Left ventricle myocardium inferior (tissue), 1 donor: ENCODE measurements at regions not wholly inside any gene's neighbourhood (a gene's known extent, or its start where the extent isn't known, plus 50 kb on each side); places are given as distances from the start of the nearest gene placed in this dataset.

ENCODE experiments used
- DNase-seq: peaks from one replicate; pipeline ENCODE4 v3.0.0-alpha.2; 2020
- H3K27ac ChIP-seq: fragments of 200-600 bp; replicated peaks from 2 replicates; pipeline ENCODE4 v1.8.0; 2021
- H3K27me3 ChIP-seq: fragments of 200-600 bp; 2 replicates; pipeline ENCODE4 v1.8.0; 2021; ENCODE audit warnings: low read depth
- H3K36me3 ChIP-seq: fragments of 200-600 bp; 2 replicates; pipeline ENCODE4 v1.8.0; 2021
- H3K4me1 ChIP-seq: fragments of 200-600 bp; 2 replicates; pipeline ENCODE4 v1.8.0; 2021
- H3K4me3 ChIP-seq: fragments of 200-600 bp; 2 replicates; pipeline ENCODE4 v1.8.0; 2021; ENCODE audit warnings: mild to moderate bottlenecking, moderate library complexity
- H3K9me3 ChIP-seq: fragments of 200-600 bp; replicated peaks from 2 replicates; pipeline ENCODE4 v1.8.0; 2021
- CTCF ChIP-seq: fragments of 200-600 bp; IDR thresholded peaks from 2 replicates; pipeline ENCODE4 v1.8.0; 2021; ENCODE audit warnings: antibody characterized with exemption, mild to moderate bottlenecking, borderline replicate concordance
- intact Hi-C: fragments of 100-400 bp; cut with micrococcal nuclease; formaldehyde crosslinking; loops from one replicate; pipeline ENCODE4 v1.11.0; 2022
- donor health status: DM: no; HTN: yes; CAD: no; lungs with severe emphysema.

GRCh38 chr13:58729361-58729760, 1097.8 kb downstream of the PCDH17 start:
- no peak for TF ChIP-seq CTCF
- no peaks in the 10 kb centered on the region for H3K27me3 ChIP-seq
- no peaks in the 10 kb centered on the region for H3K9me3 ChIP-seq
- no peak overlapping the region for H3K4me3 ChIP-seq
- no peak overlapping the region for H3K27ac ChIP-seq
- H3K36me3 ChIP-seq: no peaks in the 10 kb centered on the region
- no peak for DNase-seq
- intact Hi-C loops: no loop called here
- no peaks in the 10 kb centered on the region for H3K4me1 ChIP-seq

- intact Hi-C loops: no loop called here
- no peaks in the 10 kb centered on the region for H3K36me3 ChIP-seq
- no peaks in the 10 kb centered on the region for H3K27me3 ChIP-seq
- no peak overlapping the region for H3K27ac ChIP-seq
- no peaks in the 10 kb centered on the region for H3K9me3 ChIP-seq
- no peak for DNase-seq
- H3K4me1 ChIP-seq: no peaks in the 10 kb centered on the region
- H3K4me3 ChIP-seq: no peak overlapping the region
- TF ChIP-seq CTCF: no peak
Observed at GRCh38 chr13:58744686-58745085, 1113.1 kb downstream of the PCDH17 start.

- H3K27ac ChIP-seq: no peak overlapping the region
- DNase-seq: no peak
- no peak for TF ChIP-seq CTCF
- no peaks in the 10 kb centered on the region for H3K9me3 ChIP-seq
- intact Hi-C loops: no loop called here
- peaks cover 14% of the 10 kb centered on the region for H3K4me1 ChIP-seq
- no peak overlapping the region for H3K4me3 ChIP-seq
- H3K27me3 ChIP-seq: no peaks in the 10 kb centered on the region
- H3K36me3 ChIP-seq: no peaks in the 10 kb centered on the region
Observed at GRCh38 chr13:58767566-58767965, 1136.0 kb downstream of the PCDH17 start.

GRCh38 chr13:58773280-58773859, 1141.8 kb downstream of the PCDH17 start:
- TF ChIP-seq CTCF: no peak
- Histone ChIP-seq H3K27ac (no peak overlapping the region), H3K4me3 (no peak overlapping the region), H3K36me3 (no peaks in the 10 kb centered on the region), H3K27me3 (no peaks in the 10 kb centered on the region), H3K9me3 (peaks cover 11% of the 10 kb centered on the region), H3K4me1 (no peaks in the 10 kb centered on the region)
- DNase-seq: no peak
- intact Hi-C loops: no loop called here

- no peak for DNase-seq
- Histone ChIP-seq H3K9me3 (peaks cover 19% of the 10 kb centered on the region), H3K27ac (no peak overlapping the region), H3K36me3 (no peaks in the 10 kb centered on the region), H3K4me3 (no peak overlapping the region), H3K27me3 (no peaks in the 10 kb centered on the region), H3K4me1 (no peaks in the 10 kb centered on the region)
- intact Hi-C loops: no loop called here
- no peak for TF ChIP-seq CTCF
Observed at GRCh38 chr13:58782736-58783135, 1151.2 kb downstream of the PCDH17 start.
